ENCODE measurements at regions not wholly inside any gene's neighbourhood (a gene's known extent, or its start where the extent isn't known, plus 50 kb on each side); places are given as distances from the start of the nearest gene placed in this dataset.

GRCh38 chr18:78605255-78605654 is 374.4 kb upstream of the SALL3 start:
- TF ChIP-seq EZH2phosphoT487 (IDR thresholded peaks at IDR 0.05; ENCODE audit: insufficient read depth, low read depth) (no peak), EZH2 (IDR thresholded peaks at IDR 0.05; ENCODE audit: insufficient read depth, poor library complexity, severe bottlenecking) (no peak)
